Urothelium cell line (cell line): ENCODE measurements at regions not wholly inside any gene's neighbourhood (a gene's known extent, or its start where the extent isn't known, plus 50 kb on each side); places are given as distances from the start of the nearest gene placed in this dataset.
"Not testable (repeated sequence)": the region's sequence is repeated elsewhere in the genome, so short reads cannot be mapped to it uniquely, and the experiment has no call there.

ENCODE experiments used
- DNase-seq: peaks from one replicate; pipeline ENCODE4 v3.0.0; 2011; ENCODE audit warnings: low spot score, mixed read lengths
- FAIRE-seq: peaks from 2 replicates; lab custom pipeline; 2011; peaks lifted over from hg19 to GRCh38; lab: Jason Lieb, UNC

- no peak for FAIRE-seq
- DNase-seq = no peak
Measured at GRCh38 chr1:47593013-47593568, 155.2 kb downstream of the FOXD2 start.

DNA sequence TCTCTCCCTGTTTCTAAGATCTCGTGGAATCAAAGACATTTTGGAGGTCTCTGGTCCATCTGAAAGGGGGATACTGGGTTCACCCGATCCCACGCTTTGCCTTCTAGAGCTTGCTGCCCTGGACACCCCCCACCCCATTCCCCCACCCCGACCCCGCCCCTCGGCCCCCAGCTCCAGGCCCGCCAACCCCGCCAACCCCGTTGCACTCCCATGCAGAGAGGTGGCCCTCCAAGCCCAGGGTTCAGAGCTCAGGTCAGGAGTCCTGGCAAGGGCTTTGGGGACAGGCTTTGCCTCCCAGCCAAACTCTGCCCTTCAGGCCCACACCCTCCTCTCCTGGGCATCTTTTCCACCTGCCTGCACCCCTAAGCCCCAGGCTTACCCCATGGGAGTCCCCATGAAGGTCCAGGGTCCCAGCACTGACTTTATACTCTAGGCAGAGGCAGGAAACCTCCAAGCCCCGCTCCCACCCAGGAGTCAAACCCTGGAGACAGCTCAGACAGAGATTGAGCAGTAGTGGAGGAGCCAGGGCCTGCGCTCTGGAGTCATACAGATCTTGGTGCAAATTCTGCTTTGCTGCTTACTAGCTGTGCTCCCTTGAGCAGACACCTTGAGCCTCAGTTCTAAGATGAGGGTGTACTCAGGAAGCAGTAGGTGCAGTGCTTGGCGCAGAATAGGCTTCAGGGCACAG, 155.9 kb downstream of the FOXD2 start:
- DNase-seq = no peak
- FAIRE-seq = no peak

- DNase-seq (no peak), FAIRE-seq (no peak)
Measured at GRCh38 chr1:47594627-47595026, 156.8 kb downstream of the FOXD2 start.

DNA sequence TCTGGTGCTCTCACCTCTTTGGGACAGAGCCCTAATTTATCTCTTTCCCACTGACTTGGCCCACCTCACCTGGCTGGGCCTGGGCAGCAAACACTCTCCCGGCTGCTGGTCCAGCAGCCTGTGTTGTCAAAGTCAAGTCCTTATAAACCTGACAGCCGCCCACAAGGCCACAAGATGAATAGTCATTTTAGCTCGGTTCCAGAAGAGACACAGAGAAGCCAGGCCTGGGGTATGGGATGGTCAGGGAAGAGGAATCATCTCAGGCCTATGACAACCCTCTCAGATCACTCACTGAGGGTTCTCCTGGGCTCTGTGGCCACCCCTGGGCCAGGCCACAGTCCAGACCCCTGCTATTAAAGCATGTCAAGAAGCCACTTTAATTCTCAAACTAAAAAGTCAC, 158.5 kb downstream of the FOXD2 start:
- FAIRE-seq (no peak), DNase-seq (no peak)

GRCh38 chr1:47598357-47598756, 160.5 kb downstream of the FOXD2 start:
- DNase-seq = no peak
- FAIRE-seq = no peak

- DNase-seq = no peak
- no peak for FAIRE-seq
Measured at GRCh38 chr1:47599777-47600176, 161.9 kb downstream of the FOXD2 start.

- DNase-seq, FAIRE-seq: not testable (repeated sequence)
Measured at GRCh38 chr1:47602491-47602890, 164.6 kb downstream of the FOXD2 start.

- DNase-seq, FAIRE-seq: not testable (repeated sequence)
Measured at GRCh38 chr1:47604869-47605268, 167.0 kb downstream of the FOXD2 start.

GRCh38 chr1:47608296-47608875, 170.5 kb downstream of the FOXD2 start:
- no peak for DNase-seq
- FAIRE-seq = no peak

DNA sequence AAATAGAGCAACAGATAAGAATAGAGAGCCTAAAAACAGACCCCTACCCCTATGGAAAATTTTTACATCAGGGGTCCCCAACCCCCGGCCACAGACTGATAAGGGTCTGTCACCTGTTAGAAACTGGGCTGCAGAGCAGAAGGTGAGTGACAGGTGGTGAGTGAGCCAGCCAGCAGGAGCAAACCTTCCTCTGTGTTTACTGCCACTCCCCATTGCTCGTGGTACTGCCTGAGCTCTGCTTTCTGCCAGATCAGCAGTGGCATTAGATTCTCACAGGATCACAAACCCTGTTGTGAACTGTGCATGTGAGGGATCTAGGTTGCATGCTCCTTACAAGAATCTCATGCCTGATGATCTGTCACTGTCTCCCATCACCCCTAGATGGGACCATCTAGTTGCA, 174.1 kb downstream of the FOXD2 start:
- no peak for DNase-seq
- FAIRE-seq = no peak

DNA sequence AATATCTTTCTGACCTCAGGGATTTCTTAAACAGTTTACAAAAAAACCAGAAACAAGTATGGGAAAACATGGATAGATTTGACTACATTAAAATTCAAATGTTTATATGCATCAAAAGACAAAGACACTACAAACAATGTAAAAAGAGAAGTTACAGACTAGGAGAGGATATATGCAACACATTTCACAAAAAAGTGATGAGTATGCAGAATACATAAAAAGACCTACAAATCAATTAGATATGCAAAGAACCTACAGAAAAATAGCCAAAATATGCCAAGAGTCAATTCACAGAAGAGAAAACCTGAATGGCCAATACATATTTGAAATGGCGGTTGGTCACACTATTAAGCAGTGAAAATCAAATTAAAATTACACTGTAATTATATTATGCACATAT, 175.0 kb downstream of the FOXD2 start:
- DNase-seq = no peak
- FAIRE-seq = no peak

- DNase-seq (no peak), FAIRE-seq (no peak)
Measured at GRCh38 chr1:47616036-47616435, 178.2 kb downstream of the FOXD2 start.

- no peak for DNase-seq
- no peak for FAIRE-seq
Measured at GRCh38 chr1:47616906-47617305, 179.1 kb downstream of the FOXD2 start.

GRCh38 chr1:47617381-47618221, 179.8 kb downstream of the FOXD2 start:
- no peak for FAIRE-seq

DNA sequence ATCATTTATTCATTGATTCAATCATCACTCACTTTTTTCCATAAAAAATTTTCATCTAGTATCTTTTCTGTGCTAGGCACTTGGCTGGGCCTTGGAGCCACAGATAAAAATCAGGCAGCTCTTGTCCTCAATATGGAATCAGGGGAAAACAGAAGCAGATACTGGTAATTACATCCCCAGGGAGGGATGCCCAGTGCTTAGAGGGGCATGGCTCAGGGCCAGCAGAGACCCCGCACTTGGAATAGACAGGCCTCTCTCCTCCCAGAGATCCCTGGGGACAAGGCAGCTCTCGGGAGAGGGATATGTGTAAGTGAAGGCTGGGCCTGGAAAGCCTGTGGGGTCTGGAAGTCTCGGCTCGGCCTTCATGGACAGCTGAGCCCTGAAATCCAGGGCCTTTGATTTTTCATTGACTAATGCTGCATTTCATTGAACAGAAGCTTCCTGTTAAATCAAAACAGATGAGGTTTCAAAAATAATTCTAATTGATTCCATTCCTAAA, 180.4 kb downstream of the FOXD2 start:
- no peak for DNase-seq
- FAIRE-seq = no peak

More at GRCh38 chr1:47617381-47618221, 179.8 kb downstream of the FOXD2 start:
- DNase-seq = no peak

DNA sequence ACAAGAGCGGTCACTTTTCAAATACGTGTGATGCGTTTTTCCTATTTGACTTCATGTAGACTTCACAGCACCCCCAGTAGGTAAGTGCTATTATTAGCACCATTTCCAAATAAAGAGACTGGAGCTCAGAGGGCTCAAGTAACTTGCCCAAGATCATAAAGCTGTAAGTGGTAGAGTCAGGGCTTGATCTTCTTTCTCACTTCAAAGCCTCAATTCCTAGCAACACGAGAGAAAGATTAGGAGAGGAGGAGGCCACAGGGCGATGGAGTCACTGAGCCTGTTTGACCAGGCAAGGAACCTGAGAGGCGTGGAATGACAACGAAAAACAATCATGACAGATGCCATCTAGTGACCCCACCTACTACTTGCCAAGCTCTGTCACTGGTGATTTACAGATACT, 181.0 kb downstream of the FOXD2 start:
- FAIRE-seq (no peak), DNase-seq (no peak)

DNA sequence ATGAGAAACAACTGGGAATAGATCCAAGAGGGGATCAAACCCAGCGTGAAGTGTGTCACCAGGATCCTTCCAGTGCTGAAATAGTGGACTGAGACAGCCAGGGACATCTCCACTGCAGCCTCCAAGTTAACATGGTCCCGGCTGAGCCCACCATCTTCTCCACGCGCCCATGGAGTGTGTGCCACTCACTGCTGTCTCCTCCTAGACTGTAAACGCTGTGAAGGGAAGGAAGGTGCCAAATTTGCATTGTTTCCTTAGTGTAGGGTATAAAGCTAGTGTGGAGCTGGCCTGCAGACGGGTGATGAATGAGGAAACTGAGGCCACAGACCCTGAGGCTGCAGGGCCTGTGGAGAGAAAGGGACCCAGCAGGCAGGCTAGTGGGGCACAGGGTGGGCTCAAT, 183.6 kb downstream of the FOXD2 start:
- DNase-seq = no peak
- no peak for FAIRE-seq

DNA sequence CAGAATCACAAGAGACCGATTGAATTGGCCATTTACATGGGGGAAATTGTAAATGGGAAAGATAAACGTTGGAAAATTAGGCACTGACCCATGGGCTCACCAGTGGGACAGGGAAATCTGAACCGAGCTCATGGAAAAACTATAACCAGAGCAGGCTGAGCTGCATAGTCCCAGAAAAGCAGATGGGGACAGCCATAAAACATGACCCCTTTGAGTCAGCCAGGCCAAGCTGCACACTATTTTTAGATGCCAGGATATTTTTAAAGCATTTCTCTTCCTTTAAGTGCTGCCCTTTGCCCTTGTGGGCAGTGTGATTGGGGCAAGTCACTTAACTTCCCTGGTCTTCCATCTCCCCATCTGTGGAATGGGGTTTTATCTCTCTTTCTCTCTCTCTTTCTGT, 184.1 kb downstream of the FOXD2 start:
- DNase-seq (no peak), FAIRE-seq (no peak)

DNA sequence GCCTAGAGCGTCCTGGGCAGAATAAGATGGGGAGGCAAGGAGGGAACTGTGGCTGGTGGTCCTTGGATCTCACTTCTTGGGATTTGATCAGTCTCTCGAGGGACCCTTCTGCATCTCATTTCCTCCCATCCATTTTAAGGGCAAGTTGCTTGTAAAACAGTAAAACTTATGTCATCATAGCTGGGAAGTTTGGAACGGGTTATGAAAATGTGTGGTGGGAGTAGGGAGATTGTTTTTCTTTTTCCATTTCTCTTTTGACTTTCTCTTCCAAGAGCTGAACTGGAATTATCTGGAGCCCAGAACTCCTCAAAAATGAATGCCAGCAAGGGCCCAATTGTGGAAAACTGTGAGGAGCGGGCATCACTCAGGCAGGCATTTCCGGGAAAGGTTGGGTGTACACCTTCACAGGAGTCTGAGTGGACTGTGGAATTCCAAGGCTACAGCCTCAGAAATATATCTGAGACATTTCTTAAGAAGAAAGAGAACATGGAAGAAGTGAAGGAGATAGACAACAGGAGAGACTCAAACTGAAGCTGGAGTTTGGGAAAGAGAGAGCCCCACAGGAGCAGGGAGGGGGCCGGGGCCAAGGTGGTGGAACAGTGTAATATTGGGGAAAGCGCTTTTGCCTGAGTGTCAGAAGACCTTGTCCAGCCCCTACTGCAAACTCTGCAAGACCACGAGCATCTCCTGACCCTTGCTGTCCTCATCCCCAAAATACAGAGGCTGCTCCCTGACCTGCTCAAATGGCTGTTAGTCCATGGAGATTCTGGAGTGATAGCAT, 185.1 kb downstream of the FOXD2 start:
- FAIRE-seq (no peak), DNase-seq (no peak)

- FAIRE-seq (no peak), DNase-seq (no peak)
Measured at GRCh38 chr1:47623557-47623940, 185.7 kb downstream of the FOXD2 start.

DNA sequence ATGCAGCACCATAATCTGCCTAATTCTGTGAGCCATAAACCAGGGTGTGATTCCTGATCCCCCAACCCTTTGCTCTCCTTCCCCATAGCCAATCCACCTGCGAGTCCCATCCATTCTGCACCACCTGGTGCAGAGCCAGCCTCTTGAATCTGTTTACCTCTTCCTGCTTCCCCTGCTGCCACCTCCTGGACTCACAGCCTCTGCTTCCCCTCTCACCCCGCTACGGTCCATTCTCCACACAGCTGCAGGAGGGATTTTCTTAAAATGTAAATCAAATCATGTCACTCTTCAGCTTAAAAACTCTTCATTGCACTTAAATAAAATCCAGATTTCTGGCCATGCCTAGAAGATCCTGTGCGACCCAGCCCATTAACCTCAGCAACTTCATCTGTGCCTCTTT, 186.7 kb downstream of the FOXD2 start:
- FAIRE-seq (no peak), DNase-seq (no peak)
